Breast epithelium (tissue), 3 donors: ENCODE measurements at regions not wholly inside any gene's neighbourhood (a gene's known extent, or its start where the extent isn't known, plus 50 kb on each side); places are given as distances from the start of the nearest gene placed in this dataset.

ENCODE experiments used
- POLR2A ChIP-seq: fragments of 450-650 bp; IDR thresholded peaks from one replicate; pipeline ENCODE4 v1.6.1; 2016; ENCODE audit warnings: antibody characterized with exemption, mild to moderate bottlenecking, moderate library complexity
- POLR2AphosphoS5 ChIP-seq, 3 donors: sonication (generic); formaldehyde crosslinking; IDR thresholded peaks; one replicate each; pipeline ENCODE4 v1.6.1; 2017; ENCODE audit warnings: antibody characterized with exemption in 3 of 3
- TF ChIP-seq, protein P1 (sequence below), 3 donors: fragments of 450-650 bp; IDR thresholded peaks; one replicate each; pipeline ENCODE4 v1.5.1; 2016 to 2017; ENCODE audit warnings: antibody characterized with exemption in 3 of 3, mild to moderate bottlenecking in 3 of 3, moderate library complexity in 3 of 3

- no peak for TF ChIP-seq POLR2A
- TF ChIP-seq, protein P1, sequence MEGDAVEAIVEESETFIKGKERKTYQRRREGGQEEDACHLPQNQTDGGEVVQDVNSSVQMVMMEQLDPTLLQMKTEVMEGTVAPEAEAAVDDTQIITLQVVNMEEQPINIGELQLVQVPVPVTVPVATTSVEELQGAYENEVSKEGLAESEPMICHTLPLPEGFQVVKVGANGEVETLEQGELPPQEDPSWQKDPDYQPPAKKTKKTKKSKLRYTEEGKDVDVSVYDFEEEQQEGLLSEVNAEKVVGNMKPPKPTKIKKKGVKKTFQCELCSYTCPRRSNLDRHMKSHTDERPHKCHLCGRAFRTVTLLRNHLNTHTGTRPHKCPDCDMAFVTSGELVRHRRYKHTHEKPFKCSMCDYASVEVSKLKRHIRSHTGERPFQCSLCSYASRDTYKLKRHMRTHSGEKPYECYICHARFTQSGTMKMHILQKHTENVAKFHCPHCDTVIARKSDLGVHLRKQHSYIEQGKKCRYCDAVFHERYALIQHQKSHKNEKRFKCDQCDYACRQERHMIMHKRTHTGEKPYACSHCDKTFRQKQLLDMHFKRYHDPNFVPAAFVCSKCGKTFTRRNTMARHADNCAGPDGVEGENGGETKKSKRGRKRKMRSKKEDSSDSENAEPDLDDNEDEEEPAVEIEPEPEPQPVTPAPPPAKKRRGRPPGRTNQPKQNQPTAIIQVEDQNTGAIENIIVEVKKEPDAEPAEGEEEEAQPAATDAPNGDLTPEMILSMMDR (IDR thresholded peaks at IDR 0.05), result no peak
- no peak for TF ChIP-seq POLR2AphosphoS5 (IDR thresholded peaks at IDR 0.05)
These were observed 822.1 kb downstream of the BRD1 start for GRCh38 chr22:49005557-49005956.
